ENCODE measurements at regions not wholly inside any gene's neighbourhood (a gene's known extent, or its start where the extent isn't known, plus 50 kb on each side); places are given as distances from the start of the nearest gene placed in this dataset.

GRCh38 chr5:51487952-51488351 is 104.7 kb downstream of the ISL1 start:
- TF ChIP-seq EZH2phosphoT487 (IDR thresholded peaks at IDR 0.05; ENCODE audit: borderline replicate concordance) (no peak), CTCF (conservative IDR thresholded peaks at IDR 0.05; ENCODE audit: low read length) (no peak)

Data from Loucy (cell line).